Activated CD4-positive, CD25-positive, alpha-beta regulatory T cell treated with anti-CD3 and anti-CD28 coated beads, Interleukin-2, amount 50 U/mL, for 24 hours (primary cell): ENCODE measurements at regions not wholly inside any gene's neighbourhood (a gene's known extent, or its start where the extent isn't known, plus 50 kb on each side); places are given as distances from the start of the nearest gene placed in this dataset.
A peak's percentile ranks its signal among the peaks of the same experiment; 100 is the strongest.

Source experiments
- ATAC-seq, 2 donors: fragments of 150-1000 bp; cut with Tn5 transposase; one replicate each; pipeline ENCODE4 v1.10.0; 2021; ENCODE audit warnings: mild to moderate bottlenecking in 1 of 2, moderate library complexity in 1 of 2

- no peak for ATAC-seq
Measured at GRCh38 chr5:126360467-126360866, 62.7 kb upstream of the GRAMD2B start.

- ATAC-seq: no peak
Measured at GRCh38 chr5:126363658-126364057, 59.6 kb upstream of the GRAMD2B start.

GRCh38 chr5:126364206-126364902, 58.9 kb upstream of the GRAMD2B start:
- ATAC-seq: no peak

GRCh38 chr5:126365446-126366198, 57.6 kb upstream of the GRAMD2B start:
- ATAC-seq: no peak

- peak in 1 of 2 donors; percentile 27 for ATAC-seq
Measured at GRCh38 chr5:126366199-126366560, 57.0 kb upstream of the GRAMD2B start.

- no peak for ATAC-seq
Measured at GRCh38 chr5:126368239-126368812, 54.9 kb upstream of the GRAMD2B start.

- ATAC-seq: no peak
Measured at GRCh38 chr5:126369083-126369482, 54.1 kb upstream of the GRAMD2B start.

- ATAC-seq: no peak
Measured at GRCh38 chr5:126369995-126370731, 53.0 kb upstream of the GRAMD2B start.

GRCh38 chr5:126370796-126371718, 52.2 kb upstream of the GRAMD2B start:
- no peak for ATAC-seq

- peak; percentile 46 to 56 for ATAC-seq
Measured at GRCh38 chr5:126373375-126374108, 49.7 kb upstream of the GRAMD2B start.
